GM12878 (cell line): ENCODE measurements at regions not wholly inside any gene's neighbourhood (a gene's known extent, or its start where the extent isn't known, plus 50 kb on each side); places are given as distances from the start of the nearest gene placed in this dataset.

Experiments used
- ATAC-seq: fragments of 200-7000 bp; cut with Tn5 transposase; 3 replicates; pipeline ENCODE4 v1.9.1; 2020; ENCODE audit warnings: mild to moderate bottlenecking, moderate library complexity
- BruUV-seq: library from RNA; stranded (reverse); fragments of 400-500 nt; replicated peaks from 2 replicates; lab custom pipeline; 2021; lab: Mats Ljungman, UMichigan
- CTCF ChIA-PET: fragments of 300-600 bp; sonication (Branson Sonifier 250); formaldehyde crosslinking; extraction: SDS; loops from one replicate; lab custom pipeline; 2021; ENCODE audit warnings: inconsistent platforms; lab: Yijun Ruan, JAX
- POLR2A ChIA-PET: fragments of 350-600 bp; formaldehyde crosslinking; extraction: SDS; loops from one replicate; lab custom pipeline; 2021; ENCODE audit warnings: inconsistent platforms; lab: Charles Lee
- RAD21 ChIA-PET: fragments of 300-600 bp; sonication (Branson Sonifier 250); formaldehyde crosslinking; loops from one replicate; lab custom pipeline; 2023; ENCODE audit warnings: antibody characterized with exemption; ENCODE audit not compliant: unreplicated experiment; lab: Charles Lee
- SMC1A ChIA-PET: fragments of 300-600 bp; sonication (Branson Sonifier 250); formaldehyde crosslinking; loops from one replicate; lab custom pipeline; 2023; ENCODE audit not compliant: unreplicated experiment, uncharacterized antibody; lab: Charles Lee
- DNase-seq: peaks from one replicate; pipeline ENCODE4 v3.0.0-alpha.2; 2011; ENCODE audit warnings: low read depth, low spot score
- FAIRE-seq: peaks from 3 replicates; lab custom pipeline; 2011; peaks lifted over from hg19 to GRCh38; lab: Jason Lieb, UNC
- H2AFZ ChIP-seq: 2 replicates; pipeline ENCODE4 v1.6.0; 2011; ENCODE audit warnings: low read depth, low read length, control low read depth; ENCODE audit not compliant: control insufficient read depth
- H3K27ac ChIP-seq: 2 replicates; pipeline ENCODE4 v1.5.1; 2011; ENCODE audit warnings: control low read depth; ENCODE audit not compliant: control insufficient read depth, insufficient read depth
- H3K27me3 ChIP-seq, 2 experiments: replicated peaks in 1 of 2; 2 replicates each; pipeline versions ENCODE4 v1.6.0 to v1.6.1; 2011; ENCODE audit warnings: low read length in 1 of 2; ENCODE audit not compliant: control insufficient read depth in 2 of 2, insufficient read depth in 2 of 2
- H3K36me3 ChIP-seq, 2 experiments: 2 replicates each; pipeline ENCODE4 v1.5.1; 2011; ENCODE audit warnings: low read length in 1 of 2; ENCODE audit not compliant: control insufficient read depth in 2 of 2, insufficient read depth in 2 of 2
- H3K4me1 ChIP-seq: 2 replicates; pipeline ENCODE4 v1.6.1; 2011; ENCODE audit warnings: mild to moderate bottlenecking, low read length, moderate library complexity, mixed read lengths; ENCODE audit not compliant: control insufficient read depth, insufficient read depth
- H3K4me2 ChIP-seq: 2 replicates; pipeline ENCODE4 v1.6.0; 2011; ENCODE audit warnings: control low read depth; ENCODE audit not compliant: control insufficient read depth, insufficient read depth
- H3K4me3 ChIP-seq: fragments of 200-600 bp; sonication (generic); 2 replicates; pipeline ENCODE4 v1.5.1; 2016
- H3K79me2 ChIP-seq: 2 replicates; pipeline ENCODE4 v1.6.0; 2011; ENCODE audit warnings: low read length; ENCODE audit not compliant: control insufficient read depth, insufficient read depth
- H3K9ac ChIP-seq: 2 replicates; pipeline ENCODE4 v1.8.0; 2011; ENCODE audit warnings: low read length, control low read depth, mixed read lengths; ENCODE audit not compliant: control insufficient read depth, insufficient read depth
- H3K9me3 ChIP-seq: replicated peaks from 3 replicates; pipeline ENCODE4 v1.5.1; 2011; ENCODE audit warnings: mild to moderate bottlenecking, low read length; ENCODE audit not compliant: control insufficient read depth, insufficient read depth
- H4K20me1 ChIP-seq: 2 replicates; pipeline ENCODE4 v1.6.0; 2011; ENCODE audit not compliant: control insufficient read depth, insufficient read depth
- ATF7 ChIP-seq: fragments of 450-650 bp; IDR thresholded peaks from 2 replicates; pipeline ENCODE4 v1.6.1; 2016; ENCODE audit warnings: low read depth, mild to moderate bottlenecking
- CBFB ChIP-seq: IDR thresholded peaks from 2 replicates; pipeline ENCODE4 v1.6.1; 2016; ENCODE audit warnings: antibody characterized with exemption, low read depth
- CBX5 ChIP-seq: sonication (generic); IDR thresholded peaks from 2 replicates; pipeline ENCODE4 v1.6.1; 2016; ENCODE audit warnings: low read depth, moderate library complexity, mild to moderate bottlenecking, inconsistent platforms
- CEBPZ ChIP-seq: fragments of 150-350 bp; IDR thresholded peaks from 2 replicates; pipeline ENCODE4 v1.6.1; 2016; ENCODE audit warnings: low read depth, low read length
- DPF2 ChIP-seq: fragments of 450-650 bp; IDR thresholded peaks from 2 replicates; pipeline ENCODE4 v1.6.1; 2017; ENCODE audit warnings: mild to moderate bottlenecking
- MLLT1 ChIP-seq: fragments of 450-650 bp; IDR thresholded peaks from 2 replicates; pipeline ENCODE4 v1.6.1; 2016; ENCODE audit warnings: mild to moderate bottlenecking
- MXI1 ChIP-seq: fragments of 150-350 bp; IDR thresholded peaks from 2 replicates; pipeline ENCODE4 v1.6.1; 2011; ENCODE audit warnings: low read depth, mild to moderate bottlenecking, inconsistent platforms, low read length, improper control_type of control experiment
- POLR2A ChIP-seq: IDR thresholded peaks from 2 replicates; pipeline ENCODE4 v1.6.1; 2011; ENCODE audit warnings: low read depth, mild to moderate bottlenecking, low read length
- PRDM15 ChIP-seq: fragments of 450-650 bp; formaldehyde crosslinking; IDR thresholded peaks from 2 replicates; pipeline ENCODE4 v1.4.0; 2020; ENCODE audit warnings: mild to moderate bottlenecking, moderate library complexity
- YBX1 ChIP-seq: fragments of 450-650 bp; IDR thresholded peaks from 2 replicates; pipeline ENCODE4 v1.6.1; 2016; ENCODE audit warnings: antibody characterized with exemption
- ZBTB40 ChIP-seq: fragments of 450-650 bp; IDR thresholded peaks from 2 replicates; pipeline ENCODE4 v1.6.1; 2016; ENCODE audit warnings: mild to moderate bottlenecking, moderate library complexity, borderline replicate concordance
- ZSCAN29 ChIP-seq: fragments of 450-650 bp; IDR thresholded peaks from 2 replicates; pipeline ENCODE4 v1.6.1; 2017; ENCODE audit warnings: mild to moderate bottlenecking, moderate library complexity
- WGBS: methylation state at CpG from one replicate; pipeline ENCODE4 v1.1.6; 2016; ENCODE audit warnings: low lambda C conversion rate; ENCODE audit not compliant: insufficient replicate concordance, insufficient coverage; ENCODE audit errors: missing lambda C conversion rate; 5-methylcytosine and 5-hydroxymethylcytosine counted together
- in situ Hi-C: fragments of 300-500 bp; cut with MboI; formaldehyde crosslinking; loops from 9 replicates; pipeline ENCODE4 v1.14.3; 2018; ENCODE audit warnings: mixed read lengths
- intact Hi-C: fragments of 100-400 bp; cut with micrococcal nuclease; formaldehyde crosslinking; loops from one replicate; pipeline ENCODE4 v1.14.2; 2022; ENCODE audit not compliant: unreplicated experiment

GRCh38 chr14:39868949-39869348 is 436.7 kb upstream of the FBXO33 start:
- H3K27ac ChIP-seq = no peak overlapping the region
- BruUV-seq = no TSS peak
- no peaks in the 10 kb centered on the region for H4K20me1 ChIP-seq
- no peaks in the 10 kb centered on the region for H3K9me3 ChIP-seq
- no peak overlapping the region for H3K9ac ChIP-seq
- no peaks in the 10 kb centered on the region for H3K27me3 ChIP-seq
- ChIA-PET RAD21 (no interaction called here), SMC1A (interaction anchor here (1.5 kb wide), 1 partner anchor 12 kb away, joined by 5 read pairs; no protein-coding TSS in a partner anchor), CTCF (no interaction called here), POLR2A (no interaction called here)
- ATAC-seq = no peak
- no peak for FAIRE-seq
- WGBS = 0% methylated on average over 1 of the region's 1 CpG
- no peak overlapping the region for H3K4me3 ChIP-seq
- intact Hi-C loops (no loop called here), in situ Hi-C loops (no loop called here)
- no peak overlapping the region for H2AFZ ChIP-seq
- H3K79me2 ChIP-seq = no peaks in the 10 kb centered on the region
- H3K36me3 ChIP-seq = no peaks in the 10 kb centered on the region
- no peaks in the 10 kb centered on the region for H3K4me1 ChIP-seq
- TF ChIP-seq PRDM15 (CRISPR knock-in tag) (no peak), MLLT1 (no peak), POLR2A (no peak), CBX5 (no peak), CEBPZ (no peak), YBX1 (no peak), DPF2 (no peak), ZBTB40 (no peak), ATF7 (no peak), MXI1 (no peak), ZSCAN29 (no peak), CBFB (no peak)
- H3K4me2 ChIP-seq = no peak overlapping the region
- no peak for DNase-seq
